ENCODE measurements at regions not wholly inside any gene's neighbourhood (a gene's known extent, or its start where the extent isn't known, plus 50 kb on each side); places are given as distances from the start of the nearest gene placed in this dataset.

DNA sequence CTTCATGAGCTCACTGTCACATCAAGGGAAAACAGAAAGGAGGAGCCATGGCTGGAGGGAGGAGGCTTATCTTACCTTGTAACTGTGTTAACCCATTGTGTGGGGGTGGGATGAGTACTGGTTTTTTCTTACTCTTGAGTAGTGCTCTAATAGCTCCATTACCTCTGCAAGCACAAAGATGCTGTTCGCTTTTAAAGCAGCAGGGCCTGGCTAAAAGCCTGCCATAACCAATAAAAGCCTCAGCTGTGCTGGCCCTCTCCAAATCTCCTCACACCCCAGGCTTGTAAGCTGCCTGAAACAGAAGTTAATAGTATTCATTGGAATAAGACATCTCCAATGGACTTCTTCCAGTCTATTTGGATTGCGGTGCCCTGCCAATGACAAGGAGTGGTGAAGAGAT is 544.1 kb downstream of the TUSC7 start:
- CTCF ChIA-PET, result no interaction called here
- TF ChIP-seq, protein P1, sequence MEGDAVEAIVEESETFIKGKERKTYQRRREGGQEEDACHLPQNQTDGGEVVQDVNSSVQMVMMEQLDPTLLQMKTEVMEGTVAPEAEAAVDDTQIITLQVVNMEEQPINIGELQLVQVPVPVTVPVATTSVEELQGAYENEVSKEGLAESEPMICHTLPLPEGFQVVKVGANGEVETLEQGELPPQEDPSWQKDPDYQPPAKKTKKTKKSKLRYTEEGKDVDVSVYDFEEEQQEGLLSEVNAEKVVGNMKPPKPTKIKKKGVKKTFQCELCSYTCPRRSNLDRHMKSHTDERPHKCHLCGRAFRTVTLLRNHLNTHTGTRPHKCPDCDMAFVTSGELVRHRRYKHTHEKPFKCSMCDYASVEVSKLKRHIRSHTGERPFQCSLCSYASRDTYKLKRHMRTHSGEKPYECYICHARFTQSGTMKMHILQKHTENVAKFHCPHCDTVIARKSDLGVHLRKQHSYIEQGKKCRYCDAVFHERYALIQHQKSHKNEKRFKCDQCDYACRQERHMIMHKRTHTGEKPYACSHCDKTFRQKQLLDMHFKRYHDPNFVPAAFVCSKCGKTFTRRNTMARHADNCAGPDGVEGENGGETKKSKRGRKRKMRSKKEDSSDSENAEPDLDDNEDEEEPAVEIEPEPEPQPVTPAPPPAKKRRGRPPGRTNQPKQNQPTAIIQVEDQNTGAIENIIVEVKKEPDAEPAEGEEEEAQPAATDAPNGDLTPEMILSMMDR (IDR thresholded peaks at IDR 0.05; ENCODE audit: low read depth, low read length), result no peak

DNA sequence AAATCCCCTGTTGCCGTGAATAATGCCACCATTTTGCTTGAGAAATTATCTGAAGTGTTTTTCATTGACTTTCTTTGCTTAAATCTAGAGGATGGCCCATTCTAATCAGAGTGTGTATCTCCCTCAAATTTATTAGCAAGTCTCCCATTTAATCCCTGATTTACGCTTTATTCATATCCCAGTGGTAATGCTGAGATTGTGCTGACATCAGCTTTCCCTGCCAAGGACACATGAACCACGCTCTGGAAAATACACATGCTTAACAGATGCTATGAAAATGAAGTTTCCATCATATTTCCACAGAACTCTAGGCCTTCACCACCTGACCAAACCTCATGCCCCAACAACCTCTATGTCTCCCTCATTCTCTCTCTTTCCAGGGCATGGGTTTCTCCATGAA is 545.4 kb downstream of the TUSC7 start:
- Histone ChIP-seq H3K4me3 (ENCODE audit: low read depth, low read length) (no peak overlapping the region), H3K27me3 (ENCODE audit: control insufficient read depth, insufficient read depth, low read length) (no peaks in the 10 kb centered on the region), H3K27ac (ENCODE audit: low read depth, low read length) (no peak overlapping the region), H3K9me3 (ENCODE audit: control insufficient read depth, insufficient read depth, low read length) (no peaks in the 10 kb centered on the region)
- POLR2A ChIA-PET, result no interaction called here
- CTCF ChIA-PET, result no interaction called here
- DNase-seq (ENCODE audit: low read depth, low spot score), result no peak
- TF ChIP-seq, protein P1 (IDR thresholded peaks at IDR 0.05; ENCODE audit: low read depth, low read length), result no peak

More for the DNA sequence above, 544.1 kb downstream of the TUSC7 start:
- H3K27me3 ChIP-seq (ENCODE audit: control insufficient read depth, insufficient read depth, low read length), result no peaks in the 10 kb centered on the region
- no peaks in the 10 kb centered on the region for H3K9me3 ChIP-seq (ENCODE audit: control insufficient read depth, insufficient read depth, low read length)
- no peak overlapping the region for H3K4me3 ChIP-seq (ENCODE audit: low read depth, low read length)
- no peak for DNase-seq (ENCODE audit: low read depth, low spot score)
- POLR2A ChIA-PET, result no interaction called here
- H3K27ac ChIP-seq (ENCODE audit: low read depth, low read length), result no peak overlapping the region

DNA sequence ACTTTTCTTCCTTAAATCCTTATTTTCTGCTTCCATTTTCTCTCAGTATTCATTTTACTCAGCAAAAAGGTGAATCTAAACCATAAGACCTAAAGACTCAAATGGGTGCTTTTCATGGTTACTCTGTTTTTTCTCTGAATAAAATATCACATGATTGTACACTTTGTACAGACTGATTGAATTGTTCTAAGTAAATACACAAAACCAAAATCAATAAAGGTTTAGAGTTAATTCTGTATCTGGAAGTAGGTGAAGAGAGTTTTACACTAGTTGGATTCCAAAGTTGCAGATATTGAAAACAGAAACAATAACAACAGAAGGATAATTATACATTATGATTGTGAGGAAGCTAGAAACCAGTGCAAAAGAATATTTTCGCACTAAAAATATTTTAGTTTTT is 546.2 kb downstream of the TUSC7 start:
- no peaks in the 10 kb centered on the region for H3K9me3 ChIP-seq (ENCODE audit: control insufficient read depth, insufficient read depth, low read length)
- TF ChIP-seq, protein P1 (IDR thresholded peaks at IDR 0.05; ENCODE audit: low read depth, low read length), result no peak
- H3K4me3 ChIP-seq (ENCODE audit: low read depth, low read length), result no peak overlapping the region
- ChIA-PET POLR2A (no interaction called here), CTCF (no interaction called here)
- no peak for DNase-seq (ENCODE audit: low read depth, low spot score)
- no peaks in the 10 kb centered on the region for H3K27me3 ChIP-seq (ENCODE audit: control insufficient read depth, insufficient read depth, low read length)
- no peak overlapping the region for H3K27ac ChIP-seq (ENCODE audit: low read depth, low read length)

DNA sequence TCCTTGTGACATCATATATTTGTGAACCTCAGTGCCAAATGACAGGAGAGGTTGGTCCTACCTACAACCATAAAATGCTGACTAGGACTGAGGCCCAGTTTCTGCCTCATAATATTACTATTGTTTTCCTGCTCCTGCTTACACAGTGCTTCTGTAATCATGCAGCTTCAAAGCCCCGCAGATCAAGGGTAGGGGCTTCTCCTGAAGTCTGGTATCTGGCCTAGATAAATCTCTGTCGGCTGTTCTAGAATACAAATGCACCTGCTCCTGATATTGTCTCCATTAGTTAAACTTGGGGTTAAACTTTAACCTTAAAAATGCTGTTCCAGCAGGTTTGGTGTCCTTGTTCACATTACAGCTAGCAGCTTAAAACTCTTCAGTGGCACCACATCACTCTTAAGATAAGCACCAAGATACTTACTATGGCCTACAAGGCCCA is 552.4 kb downstream of the TUSC7 start:
- ChIA-PET POLR2A (no interaction called here), CTCF (no interaction called here)

DNA sequence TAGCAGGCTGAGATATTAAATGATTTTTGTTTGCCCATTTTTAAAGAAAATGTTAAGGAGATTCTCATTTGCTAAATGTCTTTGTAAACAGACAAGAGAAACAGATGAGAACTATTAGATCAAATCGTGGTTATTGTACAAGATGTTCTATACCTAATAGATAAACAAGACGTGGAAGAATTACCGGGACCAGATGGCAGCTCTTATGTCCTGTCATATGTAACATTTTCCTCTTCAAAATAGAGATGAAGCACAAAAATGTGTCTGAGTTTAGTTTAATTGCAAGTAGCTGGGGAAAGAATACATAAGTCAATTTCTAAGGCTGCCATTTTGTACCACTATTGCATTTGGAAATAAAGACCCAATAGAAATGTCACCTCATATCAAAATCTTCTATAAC is 553.7 kb downstream of the TUSC7 start:
- H3K4me3 ChIP-seq (ENCODE audit: low read depth, low read length), result no peak overlapping the region
- ChIA-PET CTCF (no interaction called here), POLR2A (no interaction called here)
- no peak overlapping the region for H3K27ac ChIP-seq (ENCODE audit: low read depth, low read length)
- no peaks in the 10 kb centered on the region for H3K27me3 ChIP-seq (ENCODE audit: control insufficient read depth, insufficient read depth, low read length)
- no peaks in the 10 kb centered on the region for H3K9me3 ChIP-seq (ENCODE audit: control insufficient read depth, insufficient read depth, low read length)
- TF ChIP-seq, protein P1 (IDR thresholded peaks at IDR 0.05; ENCODE audit: low read depth, low read length), result no peak
- DNase-seq (ENCODE audit: low read depth, low spot score), result no peak

More for the DNA sequence above, 552.4 kb downstream of the TUSC7 start:
- H3K9me3 ChIP-seq (ENCODE audit: control insufficient read depth, insufficient read depth, low read length), result no peaks in the 10 kb centered on the region
- no peaks in the 10 kb centered on the region for H3K27me3 ChIP-seq (ENCODE audit: control insufficient read depth, insufficient read depth, low read length)
- DNase-seq (ENCODE audit: low read depth, low spot score), result no peak
- no peak overlapping the region for H3K27ac ChIP-seq (ENCODE audit: low read depth, low read length)
- TF ChIP-seq, protein P1 (IDR thresholded peaks at IDR 0.05; ENCODE audit: low read depth, low read length), result no peak
- no peak overlapping the region for H3K4me3 ChIP-seq (ENCODE audit: low read depth, low read length)
